Neural cell (in vitro differentiated cells): ENCODE measurements at regions not wholly inside any gene's neighbourhood (a gene's known extent, or its start where the extent isn't known, plus 50 kb on each side); places are given as distances from the start of the nearest gene placed in this dataset.

ENCODE experiments used
- H2AFZ ChIP-seq: fragments of 200-600, 300-800 bp; sonication (generic), shearing (Covaris generic); 2 replicates; pipeline ENCODE4 v1.6.0; 2014; ENCODE audit warnings: low read depth, mild to moderate bottlenecking, antibody characterized with exemption, low read length, moderate library complexity
- H3F3A ChIP-seq: fragments of 200-600 bp; shearing (Covaris generic); 2 replicates; pipeline ENCODE4 v1.6.1; 2016; ENCODE audit warnings: mild to moderate bottlenecking, moderate library complexity, mixed read lengths, antibody characterized with exemption, low read length; ENCODE audit not compliant: insufficient read depth, poor library complexity, severe bottlenecking
- H3K27ac ChIP-seq: fragments of 200-600, 300-800 bp; sonication (generic), shearing (Covaris generic); 2 replicates; pipeline ENCODE4 v1.5.1; 2014; ENCODE audit warnings: mild to moderate bottlenecking, low read length, moderate library complexity
- H3K27me3 ChIP-seq: fragments of 300-800, 200-600 bp; sonication (generic), shearing (Covaris generic); 2 replicates; pipeline ENCODE4 v1.6.0; 2014; ENCODE audit warnings: mild to moderate bottlenecking, low read depth, low read length, moderate library complexity; ENCODE audit not compliant: insufficient read depth
- H3K36me3 ChIP-seq: fragments of 300-800, 200-600 bp; sonication (generic), shearing (Covaris generic); 2 replicates; pipeline ENCODE4 v1.5.1; 2014; ENCODE audit warnings: mild to moderate bottlenecking, antibody characterized with exemption, low read length, moderate library complexity; ENCODE audit not compliant: insufficient read depth
- H3K4me2 ChIP-seq: fragments of 300-800, 200-600 bp; sonication (generic), shearing (Covaris generic); 2 replicates; pipeline ENCODE4 v1.6.0; 2014; ENCODE audit warnings: mild to moderate bottlenecking, low read length
- H3K4me3 ChIP-seq: fragments of 300-800, 200-600 bp; sonication (generic), shearing (Covaris generic); 2 replicates; pipeline ENCODE4 v1.5.1; 2014; ENCODE audit warnings: mild to moderate bottlenecking, low read length, moderate library complexity
- H3K79me2 ChIP-seq: fragments of 200-600 bp; shearing (Covaris generic); replicated peaks from 2 replicates; pipeline ENCODE4 v1.6.0; 2014; ENCODE audit warnings: mild to moderate bottlenecking, low read length, moderate library complexity; ENCODE audit not compliant: insufficient read depth
- H3K9ac ChIP-seq: fragments of 300-800, 200-600 bp; sonication (generic), shearing (Covaris generic); 2 replicates; pipeline ENCODE4 v1.6.1; 2016; ENCODE audit warnings: mild to moderate bottlenecking, low read length, mixed read lengths
- H3K9me2 ChIP-seq: fragments of 200-600 bp; shearing (Covaris generic); 2 replicates; pipeline ENCODE4 v1.6.1; 2016; ENCODE audit warnings: mild to moderate bottlenecking, low read length, mixed read lengths; ENCODE audit not compliant: insufficient read depth
- H3K9me3 ChIP-seq: fragments of 200-600, 300-800 bp; sonication (generic), shearing (Covaris generic); 2 replicates; pipeline ENCODE4 v1.6.1; 2016; ENCODE audit warnings: mild to moderate bottlenecking, mixed run types, low read length, moderate library complexity, mixed read lengths
- H4K20me1 ChIP-seq: fragments of 200-600 bp; shearing (Covaris generic); 2 replicates; pipeline ENCODE4 v1.6.1; 2016; ENCODE audit warnings: mild to moderate bottlenecking, mixed run types; ENCODE audit not compliant: insufficient read depth
- EP300 ChIP-seq: fragments of 450-650 bp; conservative IDR thresholded peaks from 2 replicates; pipeline ENCODE4 v1.6.1; 2014; ENCODE audit warnings: antibody characterized with exemption, mild to moderate bottlenecking, moderate library complexity; ENCODE audit not compliant: poor library complexity, severe bottlenecking
- EZH2 ChIP-seq: fragments of 200-600, 300-800 bp; shearing (Covaris generic), sonication (generic); IDR thresholded peaks from 2 replicates; pipeline ENCODE4 v1.6.1; 2014; ENCODE audit warnings: antibody characterized with exemption, low read length, borderline replicate concordance, mild to moderate bottlenecking; ENCODE audit not compliant: insufficient read depth, poor library complexity, severe bottlenecking
- MXI1 ChIP-seq: fragments of 450-650 bp; conservative IDR thresholded peaks from 2 replicates; pipeline ENCODE4 v1.6.1; 2014; ENCODE audit warnings: antibody characterized with exemption, mild to moderate bottlenecking; ENCODE audit not compliant: poor library complexity, severe bottlenecking
- POLR2AphosphoS5 ChIP-seq: IDR thresholded peaks from 2 replicates; pipeline ENCODE4 v1.6.1; 2012
- RAD21 ChIP-seq: fragments of 450-650 bp; conservative IDR thresholded peaks from 2 replicates; pipeline ENCODE4 v1.6.1; 2014; ENCODE audit warnings: antibody characterized with exemption, mild to moderate bottlenecking, moderate library complexity
- SMC3 ChIP-seq: fragments of 450-650 bp; conservative IDR thresholded peaks from 2 replicates; pipeline ENCODE4 v1.6.1; 2014; ENCODE audit warnings: antibody characterized with exemption, mild to moderate bottlenecking, moderate library complexity; ENCODE audit not compliant: poor library complexity
- TAF1 ChIP-seq: IDR thresholded peaks from 2 replicates; pipeline ENCODE4 v1.6.1; 2012; ENCODE audit warnings: low read depth
- TF ChIP-seq, protein P1 (sequence below): IDR thresholded peaks from 2 replicates; pipeline ENCODE4 v1.6.1; 2012; ENCODE audit warnings: borderline replicate concordance
- TF ChIP-seq, protein P2 (sequence below): fragments of 450-650 bp; IDR thresholded peaks from 2 replicates; pipeline ENCODE4 v1.5.1; 2014; ENCODE audit warnings: antibody characterized with exemption, mild to moderate bottlenecking, moderate library complexity; ENCODE audit not compliant: poor library complexity, severe bottlenecking

DNA sequence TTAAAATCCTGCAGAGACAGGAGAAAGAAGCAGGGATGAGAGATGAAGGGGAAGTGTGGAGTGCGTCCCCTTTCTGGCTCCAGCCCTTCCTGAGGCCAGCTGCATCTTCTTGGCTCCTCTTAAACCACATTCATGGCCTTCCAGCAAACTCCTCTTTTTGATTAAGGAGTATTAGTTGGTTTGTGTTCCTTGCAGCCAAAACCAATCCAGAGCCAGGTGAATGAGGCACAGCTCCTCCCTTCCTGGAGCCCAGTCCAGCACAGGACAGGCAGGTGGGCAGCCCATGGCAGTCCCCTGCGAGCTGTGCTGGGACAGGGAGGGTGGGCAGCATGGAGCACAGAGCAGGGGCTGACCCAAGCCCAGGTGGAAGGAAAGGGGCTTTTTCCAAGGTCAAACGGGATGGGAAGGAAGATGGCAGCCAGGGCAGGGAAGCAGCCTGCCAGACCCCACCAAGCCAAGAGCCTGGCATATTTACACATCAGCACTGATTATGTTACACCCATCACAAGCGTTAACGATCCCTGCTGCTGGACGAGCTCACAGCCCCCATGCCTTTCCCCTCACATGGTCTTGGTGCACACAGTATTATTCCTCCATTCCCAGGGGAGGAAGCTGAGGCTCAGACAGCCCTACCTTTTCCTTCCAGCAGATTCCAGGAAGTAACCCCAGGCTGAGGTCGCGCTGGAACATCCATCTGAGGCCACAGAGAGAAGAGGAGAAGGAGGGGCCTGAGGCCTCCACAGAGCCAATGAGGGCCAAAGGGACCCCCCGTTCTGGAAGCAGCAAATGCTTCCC, 175.6 kb downstream of the SMAD6 start:
- Histone ChIP-seq H3K27ac (no peak overlapping the region), H2AFZ (no peak overlapping the region), H3K4me3 (no peak overlapping the region), H4K20me1 (no peaks in the 10 kb centered on the region), H3K4me2 (no peak overlapping the region), H3K79me2 (no peaks in the 10 kb centered on the region), H3K9ac (no peak overlapping the region), H3F3A (no peaks in the 10 kb centered on the region), H3K9me2 (no peaks in the 10 kb centered on the region), H3K36me3 (no peaks in the 10 kb centered on the region), H3K27me3 (no peaks in the 10 kb centered on the region), H3K9me3 (no peaks in the 10 kb centered on the region)
- TF ChIP-seq SMC3, result no peak
- TF ChIP-seq RAD21, result no peak
- TF ChIP-seq TAF1, result no peak
- TF ChIP-seq, protein P1, sequence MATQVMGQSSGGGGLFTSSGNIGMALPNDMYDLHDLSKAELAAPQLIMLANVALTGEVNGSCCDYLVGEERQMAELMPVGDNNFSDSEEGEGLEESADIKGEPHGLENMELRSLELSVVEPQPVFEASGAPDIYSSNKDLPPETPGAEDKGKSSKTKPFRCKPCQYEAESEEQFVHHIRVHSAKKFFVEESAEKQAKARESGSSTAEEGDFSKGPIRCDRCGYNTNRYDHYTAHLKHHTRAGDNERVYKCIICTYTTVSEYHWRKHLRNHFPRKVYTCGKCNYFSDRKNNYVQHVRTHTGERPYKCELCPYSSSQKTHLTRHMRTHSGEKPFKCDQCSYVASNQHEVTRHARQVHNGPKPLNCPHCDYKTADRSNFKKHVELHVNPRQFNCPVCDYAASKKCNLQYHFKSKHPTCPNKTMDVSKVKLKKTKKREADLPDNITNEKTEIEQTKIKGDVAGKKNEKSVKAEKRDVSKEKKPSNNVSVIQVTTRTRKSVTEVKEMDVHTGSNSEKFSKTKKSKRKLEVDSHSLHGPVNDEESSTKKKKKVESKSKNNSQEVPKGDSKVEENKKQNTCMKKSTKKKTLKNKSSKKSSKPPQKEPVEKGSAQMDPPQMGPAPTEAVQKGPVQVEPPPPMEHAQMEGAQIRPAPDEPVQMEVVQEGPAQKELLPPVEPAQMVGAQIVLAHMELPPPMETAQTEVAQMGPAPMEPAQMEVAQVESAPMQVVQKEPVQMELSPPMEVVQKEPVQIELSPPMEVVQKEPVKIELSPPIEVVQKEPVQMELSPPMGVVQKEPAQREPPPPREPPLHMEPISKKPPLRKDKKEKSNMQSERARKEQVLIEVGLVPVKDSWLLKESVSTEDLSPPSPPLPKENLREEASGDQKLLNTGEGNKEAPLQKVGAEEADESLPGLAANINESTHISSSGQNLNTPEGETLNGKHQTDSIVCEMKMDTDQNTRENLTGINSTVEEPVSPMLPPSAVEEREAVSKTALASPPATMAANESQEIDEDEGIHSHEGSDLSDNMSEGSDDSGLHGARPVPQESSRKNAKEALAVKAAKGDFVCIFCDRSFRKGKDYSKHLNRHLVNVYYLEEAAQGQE, result no peak
- no peak for TF ChIP-seq EP300

DNA sequence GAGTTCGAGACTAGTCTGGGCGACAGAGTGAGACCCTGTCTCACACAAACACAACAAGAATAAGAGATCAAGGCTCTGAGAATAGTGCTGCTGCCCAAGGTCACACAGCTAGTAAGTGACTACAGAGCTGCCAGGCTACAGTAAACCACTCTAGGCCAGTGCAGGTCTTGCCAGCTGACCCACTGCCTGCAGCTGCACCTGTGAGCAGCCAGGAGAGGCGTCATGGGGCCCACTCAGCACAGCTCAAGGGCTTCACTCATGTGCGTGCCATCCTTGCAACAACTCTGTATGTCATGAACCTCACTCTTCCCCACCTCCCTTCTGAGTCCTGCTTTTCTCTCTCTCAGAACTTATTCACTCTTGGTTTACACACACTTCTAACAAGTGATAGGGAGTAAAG, 176.7 kb downstream of the SMAD6 start:
- no peak overlapping the region for H3K4me2 ChIP-seq
- no peaks in the 10 kb centered on the region for H3F3A ChIP-seq
- H2AFZ ChIP-seq, result no peak overlapping the region
- no peak for TF ChIP-seq MXI1
- TF ChIP-seq RAD21, result no peak
- no peak for TF ChIP-seq EZH2
- TF ChIP-seq, protein P2, sequence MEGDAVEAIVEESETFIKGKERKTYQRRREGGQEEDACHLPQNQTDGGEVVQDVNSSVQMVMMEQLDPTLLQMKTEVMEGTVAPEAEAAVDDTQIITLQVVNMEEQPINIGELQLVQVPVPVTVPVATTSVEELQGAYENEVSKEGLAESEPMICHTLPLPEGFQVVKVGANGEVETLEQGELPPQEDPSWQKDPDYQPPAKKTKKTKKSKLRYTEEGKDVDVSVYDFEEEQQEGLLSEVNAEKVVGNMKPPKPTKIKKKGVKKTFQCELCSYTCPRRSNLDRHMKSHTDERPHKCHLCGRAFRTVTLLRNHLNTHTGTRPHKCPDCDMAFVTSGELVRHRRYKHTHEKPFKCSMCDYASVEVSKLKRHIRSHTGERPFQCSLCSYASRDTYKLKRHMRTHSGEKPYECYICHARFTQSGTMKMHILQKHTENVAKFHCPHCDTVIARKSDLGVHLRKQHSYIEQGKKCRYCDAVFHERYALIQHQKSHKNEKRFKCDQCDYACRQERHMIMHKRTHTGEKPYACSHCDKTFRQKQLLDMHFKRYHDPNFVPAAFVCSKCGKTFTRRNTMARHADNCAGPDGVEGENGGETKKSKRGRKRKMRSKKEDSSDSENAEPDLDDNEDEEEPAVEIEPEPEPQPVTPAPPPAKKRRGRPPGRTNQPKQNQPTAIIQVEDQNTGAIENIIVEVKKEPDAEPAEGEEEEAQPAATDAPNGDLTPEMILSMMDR, result no peak
- TF ChIP-seq POLR2AphosphoS5, result no peak
- no peak for TF ChIP-seq SMC3
- TF ChIP-seq EP300, result no peak
- TF ChIP-seq, protein P1, result no peak
- no peak for TF ChIP-seq TAF1
- no peak overlapping the region for H3K4me3 ChIP-seq
- no peaks in the 10 kb centered on the region for H3K9me2 ChIP-seq
- H3K36me3 ChIP-seq, result no peaks in the 10 kb centered on the region
- H3K9ac ChIP-seq, result no peak overlapping the region
- no peaks in the 10 kb centered on the region for H3K27me3 ChIP-seq
- no peaks in the 10 kb centered on the region for H3K79me2 ChIP-seq
- H4K20me1 ChIP-seq, result no peaks in the 10 kb centered on the region
- H3K27ac ChIP-seq, result no peak overlapping the region
- H3K9me3 ChIP-seq, result no peaks in the 10 kb centered on the region
